Thyroid gland (tissue), 4 donors: ENCODE measurements at regions not wholly inside any gene's neighbourhood (a gene's known extent, or its start where the extent isn't known, plus 50 kb on each side); places are given as distances from the start of the nearest gene placed in this dataset.

Source experiments
- DNase-seq, 2 donors: peaks; one replicate each; pipeline ENCODE4 v3.0.0-alpha.2; 2019
- H3K27ac ChIP-seq, 3 donors: fragments of 200-600 bp; sonication (generic); 1 replicate in 2 of 3; 2 replicates in 1 of 3; pipeline ENCODE4 v1.5.1; 2016 to 2019; ENCODE audit warnings: mild to moderate bottlenecking in 1 of 3, moderate library complexity in 1 of 3
- H3K27me3 ChIP-seq: fragments of 200-600 bp; sonication (generic); one replicate; pipeline ENCODE4 v1.5.1; 2019
- H3K36me3 ChIP-seq, 2 donors: fragments of 200-600 bp; sonication (generic); one replicate each; pipeline ENCODE4 v1.5.1; 2016 to 2019
- H3K4me1 ChIP-seq, 2 donors: fragments of 200-600 bp; sonication (generic); one replicate each; pipeline ENCODE4 v1.5.1; 2017 to 2019
- H3K4me3 ChIP-seq, 3 donors: fragments of 200-600 bp; sonication (generic); replicated peaks in 1 of 3; 1 replicate in 2 of 3; 2 replicates in 1 of 3; pipeline ENCODE4 v1.5.1; 2016; ENCODE audit warnings: mild to moderate bottlenecking in 1 of 3
- H3K9me3 ChIP-seq: fragments of 200-600 bp; sonication (generic); one replicate; pipeline ENCODE4 v1.5.1; 2017
- POLR2A ChIP-seq, 2 donors: fragments of 450-650 bp; IDR thresholded peaks; one replicate each; pipeline ENCODE4 v1.6.1; 2017; ENCODE audit warnings: antibody characterized with exemption in 2 of 2, mild to moderate bottlenecking in 2 of 2, moderate library complexity in 1 of 2
- WGBS, 2 donors: methylation state at CpG; one replicate each; pipeline ENCODE4 v1.1.5; 2017; 5-methylcytosine and 5-hydroxymethylcytosine counted together
- intact Hi-C: fragments of 100-400 bp; cut with DNase I; formaldehyde crosslinking; loops from one replicate; pipeline ENCODE4 v1.15.1; 2023
- TF ChIP-seq, protein P1 (sequence below), 6 experiments: fragments of 200-600 bp in 3 of 6; fragments of 450-650 bp in 3 of 6; sonication (generic) in 3 of 6; IDR thresholded peaks; one replicate each; pipeline ENCODE4 v1.5.1; 2016 to 2019; ENCODE audit warnings: antibody characterized with exemption in 6 of 6, mild to moderate bottlenecking in 2 of 6, inconsistent platforms in 1 of 6, moderate library complexity in 1 of 6

- Histone ChIP-seq H3K27ac (no peak overlapping the region), H3K27me3 (no peaks in the 10 kb centered on the region), H3K4me3 (no peak overlapping the region), H3K4me1 (no peaks in the 10 kb centered on the region), H3K36me3 (no peaks in the 10 kb centered on the region), H3K9me3 (no peaks in the 10 kb centered on the region)
- TF ChIP-seq POLR2A (IDR thresholded peaks at IDR 0.05): no peak
- TF ChIP-seq, protein P1, sequence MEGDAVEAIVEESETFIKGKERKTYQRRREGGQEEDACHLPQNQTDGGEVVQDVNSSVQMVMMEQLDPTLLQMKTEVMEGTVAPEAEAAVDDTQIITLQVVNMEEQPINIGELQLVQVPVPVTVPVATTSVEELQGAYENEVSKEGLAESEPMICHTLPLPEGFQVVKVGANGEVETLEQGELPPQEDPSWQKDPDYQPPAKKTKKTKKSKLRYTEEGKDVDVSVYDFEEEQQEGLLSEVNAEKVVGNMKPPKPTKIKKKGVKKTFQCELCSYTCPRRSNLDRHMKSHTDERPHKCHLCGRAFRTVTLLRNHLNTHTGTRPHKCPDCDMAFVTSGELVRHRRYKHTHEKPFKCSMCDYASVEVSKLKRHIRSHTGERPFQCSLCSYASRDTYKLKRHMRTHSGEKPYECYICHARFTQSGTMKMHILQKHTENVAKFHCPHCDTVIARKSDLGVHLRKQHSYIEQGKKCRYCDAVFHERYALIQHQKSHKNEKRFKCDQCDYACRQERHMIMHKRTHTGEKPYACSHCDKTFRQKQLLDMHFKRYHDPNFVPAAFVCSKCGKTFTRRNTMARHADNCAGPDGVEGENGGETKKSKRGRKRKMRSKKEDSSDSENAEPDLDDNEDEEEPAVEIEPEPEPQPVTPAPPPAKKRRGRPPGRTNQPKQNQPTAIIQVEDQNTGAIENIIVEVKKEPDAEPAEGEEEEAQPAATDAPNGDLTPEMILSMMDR (IDR thresholded peaks at IDR 0.05): no peak
- no peak for DNase-seq
- WGBS, 2 donors: 92 to 95% methylated on average over 7 of the region's 7 CpGs
- intact Hi-C loops: no loop called here
These were observed 151.8 kb downstream of the SMIM20 start for GRCh38 chr4:26065833-26066232.

DNA sequence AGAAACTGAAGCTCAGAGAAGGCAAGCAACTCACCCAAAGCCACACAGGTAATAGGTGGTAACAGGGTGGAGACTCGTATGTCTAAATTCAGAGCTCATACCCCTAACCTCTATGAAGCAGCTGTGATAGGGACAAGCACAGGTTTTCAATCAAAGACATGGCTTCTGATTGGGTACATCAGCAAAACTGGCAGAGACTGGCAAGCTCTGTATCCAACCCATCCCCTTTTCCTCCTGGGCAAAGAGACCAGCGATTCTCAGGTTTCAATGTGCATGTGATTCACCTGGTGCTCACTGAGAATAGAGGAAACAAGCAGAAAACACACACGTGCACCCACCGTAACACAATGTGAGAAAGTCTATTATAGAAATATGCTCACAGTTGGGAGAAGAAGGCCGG is 153.0 kb downstream of the SMIM20 start:
- no peak for TF ChIP-seq POLR2A (IDR thresholded peaks at IDR 0.05)
- TF ChIP-seq, protein P1 (IDR thresholded peaks at IDR 0.05): no peak
- Histone ChIP-seq H3K36me3 (no peaks in the 10 kb centered on the region), H3K27ac (no peak overlapping the region), H3K4me1 (no peaks in the 10 kb centered on the region), H3K27me3 (no peaks in the 10 kb centered on the region), H3K9me3 (no peaks in the 10 kb centered on the region), H3K4me3 (no peak overlapping the region)
- intact Hi-C loops: no loop called here
- 81% methylated on average over 5 of the region's 5 CpGs for WGBS, 2 donors
- no peak for DNase-seq

DNA sequence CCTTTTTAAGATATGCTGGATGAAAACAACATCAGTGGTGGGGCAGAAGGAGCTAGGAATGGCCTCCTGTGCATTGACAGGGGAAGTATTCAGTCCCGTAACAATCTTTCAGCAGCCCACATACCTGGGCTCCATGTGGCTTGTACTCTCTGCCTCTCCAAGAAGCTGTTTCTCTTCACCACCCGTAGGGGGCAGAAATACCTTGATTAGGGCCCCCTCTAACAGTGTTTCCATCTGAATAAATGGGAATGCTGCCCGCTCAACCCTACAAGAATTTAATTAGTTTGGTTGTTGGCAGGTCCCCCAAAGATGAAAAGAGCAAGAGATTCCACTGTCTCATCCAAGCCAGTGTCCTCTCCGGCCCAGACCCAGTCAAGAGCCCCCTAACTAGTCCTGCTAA is 155.2 kb downstream of the SMIM20 start:
- TF ChIP-seq, protein P1 (IDR thresholded peaks at IDR 0.05): no peak
- TF ChIP-seq POLR2A (IDR thresholded peaks at IDR 0.05): no peak
- intact Hi-C loops: no loop called here
- H3K27me3 ChIP-seq: no peaks in the 10 kb centered on the region
- no peak overlapping the region for H3K4me3 ChIP-seq
- H3K27ac ChIP-seq: no peak overlapping the region
- DNase-seq: no peak
- 71 to 72% methylated on average over 4 of the region's 4 CpGs for WGBS, 2 donors
- no peaks in the 10 kb centered on the region for H3K4me1 ChIP-seq
- H3K9me3 ChIP-seq: no peaks in the 10 kb centered on the region
- H3K36me3 ChIP-seq: no peaks in the 10 kb centered on the region

DNA sequence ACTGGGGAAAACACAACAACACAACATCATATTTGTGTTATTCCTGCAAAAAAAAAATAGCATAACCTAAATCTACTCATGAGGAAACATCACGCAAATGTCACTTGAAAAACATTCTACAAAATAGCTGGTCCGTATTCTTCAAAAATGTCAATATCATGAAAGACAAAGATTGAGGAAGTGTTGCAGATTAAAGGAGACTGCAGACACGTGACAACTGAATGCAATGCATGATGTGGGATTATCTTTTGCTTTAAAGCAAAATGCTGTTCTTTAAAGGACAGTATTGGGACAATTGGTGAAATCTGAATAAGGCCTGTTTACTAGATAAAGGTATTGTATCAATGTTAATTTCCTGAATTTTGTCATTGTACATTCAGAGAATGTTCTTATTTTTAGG is 157.7 kb downstream of the SMIM20 start:
- Histone ChIP-seq H3K4me3 (no peak overlapping the region), H3K4me1 (no peaks in the 10 kb centered on the region), H3K36me3 (no peaks in the 10 kb centered on the region), H3K9me3 (no peaks in the 10 kb centered on the region), H3K27me3 (no peaks in the 10 kb centered on the region), H3K27ac (no peak overlapping the region)
- DNase-seq: no peak
- TF ChIP-seq POLR2A (IDR thresholded peaks at IDR 0.05): no peak
- TF ChIP-seq, protein P1 (IDR thresholded peaks at IDR 0.05): no peak
- intact Hi-C loops: no loop called here
- 86 to 87% methylated on average over 3 of the region's 3 CpGs for WGBS, 2 donors

DNA sequence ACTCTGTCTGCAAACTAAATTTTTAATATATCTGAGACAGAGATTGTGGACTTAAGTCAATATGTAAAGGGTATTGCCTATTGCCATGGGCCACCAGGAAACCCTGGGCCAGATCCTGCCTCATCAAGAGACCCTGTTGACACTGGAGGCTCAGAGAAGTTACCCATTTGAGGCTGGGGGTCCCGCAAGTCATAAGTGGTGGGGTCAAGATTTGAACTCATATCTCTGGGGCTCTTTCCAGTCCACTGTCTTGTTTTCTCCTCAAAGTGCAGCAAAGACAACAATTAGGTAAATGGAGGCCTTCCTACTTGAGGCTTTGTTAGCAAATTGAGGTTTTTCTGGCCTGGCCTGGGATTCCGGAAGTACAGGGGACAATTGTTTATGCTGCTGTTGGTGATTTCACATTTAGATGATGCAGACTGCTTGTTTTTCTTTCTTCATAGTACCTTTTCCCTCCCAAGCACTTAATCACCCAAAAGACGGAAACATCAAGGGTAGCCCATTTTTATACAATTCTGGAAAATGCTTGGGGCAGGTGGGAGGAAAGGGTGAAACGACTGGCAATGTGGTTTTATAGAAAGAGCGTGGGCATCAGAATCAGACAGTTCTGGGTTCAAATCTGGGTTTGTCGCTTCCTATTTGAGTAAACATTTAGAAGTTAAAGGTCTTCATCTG is 160.0 kb downstream of the SMIM20 start:
- WGBS, 2 donors: 93 to 96% methylated on average over 6 of the region's 6 CpGs
- intact Hi-C loops: no loop called here
- no peaks in the 10 kb centered on the region for H3K4me1 ChIP-seq
- H3K9me3 ChIP-seq: no peaks in the 10 kb centered on the region
- H3K27ac ChIP-seq: no peak overlapping the region
- H3K36me3 ChIP-seq: no peaks in the 10 kb centered on the region
- no peak overlapping the region for H3K4me3 ChIP-seq
- no peak for DNase-seq
- TF ChIP-seq, protein P1 (IDR thresholded peaks at IDR 0.05): no peak
- TF ChIP-seq POLR2A (IDR thresholded peaks at IDR 0.05): no peak
- no peaks in the 10 kb centered on the region for H3K27me3 ChIP-seq
